Vagina (tissue), 2 donors: ENCODE measurements at regions not wholly inside any gene's neighbourhood (a gene's known extent, or its start where the extent isn't known, plus 50 kb on each side); places are given as distances from the start of the nearest gene placed in this dataset.

Experiments used
- POLR2A ChIP-seq, 2 donors: fragments of 450-650 bp; IDR thresholded peaks; one replicate each; pipeline ENCODE4 v1.6.1; 2017; ENCODE audit warnings: antibody characterized with exemption in 2 of 2, mild to moderate bottlenecking in 2 of 2, moderate library complexity in 2 of 2
- POLR2AphosphoS5 ChIP-seq, 2 donors: sonication (generic); formaldehyde crosslinking; IDR thresholded peaks; one replicate each; pipeline ENCODE4 v1.9.0; 2017; ENCODE audit warnings: antibody characterized with exemption in 2 of 2, mild to moderate bottlenecking in 2 of 2, low read depth in 1 of 2; ENCODE audit not compliant: insufficient read depth in 1 of 2
- TF ChIP-seq, protein P1 (sequence below), 3 experiments: fragments of 450-650 bp in 2 of 3; fragments of 200-600 bp in 1 of 3; sonication (generic) in 1 of 3; IDR thresholded peaks; one replicate each; pipeline ENCODE4 v1.5.1; 2017 to 2019; ENCODE audit warnings: antibody characterized with exemption in 3 of 3, mild to moderate bottlenecking in 2 of 3, moderate library complexity in 2 of 3

DNA sequence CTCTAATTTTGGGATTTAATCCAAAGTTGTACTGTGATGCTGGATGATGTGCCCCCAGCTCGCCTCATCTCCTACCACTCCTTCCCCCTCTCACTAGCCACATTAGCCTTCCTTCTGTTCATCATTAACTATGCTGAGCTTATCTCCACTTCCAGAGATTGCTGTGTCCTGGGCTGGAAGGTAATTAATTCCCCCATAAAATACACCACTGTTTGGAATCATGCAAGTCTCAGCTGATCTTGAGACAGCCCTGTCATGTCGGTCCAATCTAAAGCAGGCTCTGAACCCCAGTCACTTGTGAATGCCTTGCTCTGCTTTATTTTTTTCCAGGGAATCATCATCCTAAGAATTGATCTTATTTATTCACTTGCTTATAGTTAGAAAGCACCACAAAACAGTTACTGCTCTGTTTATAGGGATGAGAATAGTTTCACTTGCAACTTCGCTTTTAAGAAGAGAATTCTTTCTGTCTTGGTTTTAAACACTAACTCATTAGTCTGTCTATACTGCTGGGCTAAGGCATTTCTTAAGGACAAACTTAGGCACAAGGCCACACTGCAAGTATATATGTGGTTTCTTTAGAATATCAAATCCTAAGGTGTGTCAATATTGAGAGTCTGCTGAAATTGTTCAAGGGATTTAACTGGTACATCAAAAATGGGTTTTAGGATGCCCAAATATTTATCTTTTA, 341.1 kb upstream of the SEMA3A start:
- TF ChIP-seq, protein P1, sequence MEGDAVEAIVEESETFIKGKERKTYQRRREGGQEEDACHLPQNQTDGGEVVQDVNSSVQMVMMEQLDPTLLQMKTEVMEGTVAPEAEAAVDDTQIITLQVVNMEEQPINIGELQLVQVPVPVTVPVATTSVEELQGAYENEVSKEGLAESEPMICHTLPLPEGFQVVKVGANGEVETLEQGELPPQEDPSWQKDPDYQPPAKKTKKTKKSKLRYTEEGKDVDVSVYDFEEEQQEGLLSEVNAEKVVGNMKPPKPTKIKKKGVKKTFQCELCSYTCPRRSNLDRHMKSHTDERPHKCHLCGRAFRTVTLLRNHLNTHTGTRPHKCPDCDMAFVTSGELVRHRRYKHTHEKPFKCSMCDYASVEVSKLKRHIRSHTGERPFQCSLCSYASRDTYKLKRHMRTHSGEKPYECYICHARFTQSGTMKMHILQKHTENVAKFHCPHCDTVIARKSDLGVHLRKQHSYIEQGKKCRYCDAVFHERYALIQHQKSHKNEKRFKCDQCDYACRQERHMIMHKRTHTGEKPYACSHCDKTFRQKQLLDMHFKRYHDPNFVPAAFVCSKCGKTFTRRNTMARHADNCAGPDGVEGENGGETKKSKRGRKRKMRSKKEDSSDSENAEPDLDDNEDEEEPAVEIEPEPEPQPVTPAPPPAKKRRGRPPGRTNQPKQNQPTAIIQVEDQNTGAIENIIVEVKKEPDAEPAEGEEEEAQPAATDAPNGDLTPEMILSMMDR (IDR thresholded peaks at IDR 0.05), result no peak
- TF ChIP-seq POLR2A (IDR thresholded peaks at IDR 0.05), result no peak
- no peak for TF ChIP-seq POLR2AphosphoS5 (IDR thresholded peaks at IDR 0.05; ENCODE audit: insufficient read depth in 1 of 2, low read depth in 1 of 2)
